K562 (cell line): ENCODE measurements at regions not wholly inside any gene's neighbourhood (a gene's known extent, or its start where the extent isn't known, plus 50 kb on each side); places are given as distances from the start of the nearest gene placed in this dataset.

Source experiments
- ATAC-seq: fragments of 200-7000 bp; cut with Tn5 transposase; 3 replicates; pipeline ENCODE4 v1.9.1; 2020; ENCODE audit warnings: moderate library complexity
- BruUV-seq: library from RNA; stranded (reverse); fragments of 400-500 nt; replicated peaks from 2 replicates; lab custom pipeline; 2021; lab: Mats Ljungman, UMichigan
- CTCF ChIA-PET: fragments of 300-600 bp; formaldehyde crosslinking; extraction: SDS; loops from one replicate; lab custom pipeline; 2021; ENCODE audit warnings: low intra/inter-chr PET ratio; lab: Yijun Ruan, JAX
- POLR2A ChIA-PET: fragments of 300-600, 350-650 bp; sonication (Branson Sonifier 250); formaldehyde crosslinking; extraction: SDS; loops from one replicate; lab custom pipeline; 2021; ENCODE audit warnings: antibody characterized with exemption, inconsistent platforms; lab: Yijun Ruan, JAX
- DNase-seq, 4 experiments: peaks; one replicate each; pipeline versions ENCODE4 v3.0.0 to v3.0.0-alpha.2; 2011 to 2018; ENCODE audit warnings: low spot score in 3 of 4, mixed read lengths in 3 of 4; ENCODE audit errors: extremely low read depth in 1 of 4
- FAIRE-seq: peaks from 2 replicates; lab custom pipeline; 2011; peaks lifted over from hg19 to GRCh38; lab: Jason Lieb, UNC
- H2AFZ ChIP-seq: 2 replicates; pipeline ENCODE4 v1.6.0; 2011; ENCODE audit warnings: low read depth, low read length, control low read depth, inconsistent platforms
- H3K27ac ChIP-seq: fragments of 200-600 bp; 3 replicates; pipeline ENCODE4 v1.8.0; 2011; ENCODE audit warnings: low read depth, mild to moderate bottlenecking, control low read depth, inconsistent platforms, low read length, moderate library complexity, mixed read lengths; ENCODE audit errors: extremely low read depth
- H3K27me3 ChIP-seq, 2 experiments: fragments of 300-600 bp in 1 of 2; 2 replicates in 1 of 2; 3 replicates in 1 of 2; pipeline versions ENCODE4 v1.6.0 to v1.8.0; 2011; ENCODE audit warnings: inconsistent platforms in 2 of 2, low read length in 2 of 2, mild to moderate bottlenecking in 1 of 2, mixed read lengths in 1 of 2, moderate library complexity in 1 of 2; ENCODE audit not compliant: control insufficient read depth in 2 of 2, insufficient read depth in 2 of 2
- H3K36me3 ChIP-seq: fragments of 300-600 bp; 3 replicates; pipeline ENCODE4 v1.8.0; 2011; ENCODE audit warnings: mild to moderate bottlenecking, low read length, inconsistent platforms; ENCODE audit not compliant: control insufficient read depth, insufficient read depth
- H3K4me1 ChIP-seq, 2 experiments: fragments of 200-600 bp in 1 of 2; replicated peaks in 1 of 2; 2 replicates in 1 of 2; 3 replicates in 1 of 2; pipeline versions ENCODE4 v1.5.1 to v1.8.0; 2011; ENCODE audit warnings: inconsistent platforms in 2 of 2, low read length in 2 of 2, mild to moderate bottlenecking in 1 of 2, mixed read lengths in 1 of 2, moderate library complexity in 1 of 2; ENCODE audit not compliant: control insufficient read depth in 2 of 2, insufficient read depth in 2 of 2
- H3K4me2 ChIP-seq: 2 replicates; pipeline ENCODE4 v1.6.1; 2011; ENCODE audit warnings: low read length, control low read depth, inconsistent platforms, mixed read lengths; ENCODE audit not compliant: insufficient read depth
- H3K4me3 ChIP-seq: fragments of 200-600 bp; sonication (generic), shearing (Covaris generic); 2 replicates; pipeline ENCODE4 v1.5.1; 2016; ENCODE audit warnings: control low read depth, inconsistent platforms
- H3K79me2 ChIP-seq: fragments of 200-600 bp; 3 replicates; pipeline ENCODE4 v1.8.0; 2011; ENCODE audit warnings: low read length, inconsistent platforms; ENCODE audit not compliant: control insufficient read depth, insufficient read depth
- H3K9ac ChIP-seq, 2 experiments: 2 replicates each; pipeline versions ENCODE4 v1.6.0 to v1.6.1; 2011; ENCODE audit warnings: low read depth in 2 of 2, low read length in 2 of 2, control low read depth in 1 of 2, inconsistent platforms in 1 of 2, mild to moderate bottlenecking in 1 of 2, mixed read lengths in 1 of 2; ENCODE audit not compliant: insufficient read depth in 1 of 2
- H3K9me1 ChIP-seq: one replicate; pipeline ENCODE4 v1.6.0; 2011; ENCODE audit warnings: inconsistent platforms, mild to moderate bottlenecking, low read length, moderate library complexity; ENCODE audit not compliant: control insufficient read depth, insufficient read depth
- H3K9me3 ChIP-seq: replicated peaks from 2 replicates; pipeline ENCODE4 v1.5.1; 2011; ENCODE audit warnings: low read depth, low read length, inconsistent platforms; ENCODE audit not compliant: control insufficient read depth, insufficient read depth
- H4K20me1 ChIP-seq: replicated peaks from 2 replicates; pipeline ENCODE4 v1.6.1; 2011; ENCODE audit warnings: low read length, inconsistent platforms, mixed read lengths; ENCODE audit not compliant: control insufficient read depth, insufficient read depth
- C11orf30 ChIP-seq: fragments of 450-650 bp; IDR thresholded peaks from 2 replicates; pipeline ENCODE4 v1.6.1; 2016; ENCODE audit warnings: low read depth, mild to moderate bottlenecking
- DMBX1 ChIP-seq: fragments of 250-450 bp; sonication (Bioruptor Pico); IDR thresholded peaks from 2 replicates; pipeline ENCODE4 v1.8.0; 2022; ENCODE audit warnings: inconsistent platforms, mild to moderate bottlenecking, moderate library complexity, borderline replicate concordance
- KAT7 ChIP-seq: sonication (generic); formaldehyde crosslinking; IDR thresholded peaks from 2 replicates; pipeline ENCODE4 v1.8.0; 2022; ENCODE audit warnings: missing genetic modification reagents, mild to moderate bottlenecking, borderline replicate concordance
- MAFG ChIP-seq: fragments of 450-650 bp; conservative IDR thresholded peaks from 2 replicates; pipeline ENCODE4 v1.6.1; 2016; ENCODE audit warnings: missing genetic modification characterization, missing compliant biosample characterization
- NFE2L1 ChIP-seq: fragments of 450-650 bp; IDR thresholded peaks from 2 replicates; pipeline ENCODE4 v1.6.1; 2016; ENCODE audit warnings: missing genetic modification characterization, low read depth, mild to moderate bottlenecking, missing compliant biosample characterization, moderate library complexity, borderline replicate concordance
- NR2F6 ChIP-seq: fragments of 450-650 bp; formaldehyde crosslinking; IDR thresholded peaks from 2 replicates; pipeline ENCODE4 v1.4.0; 2020; ENCODE audit warnings: mild to moderate bottlenecking
- PPARD ChIP-seq: fragments of 250-450 bp; sonication (Bioruptor Pico); IDR thresholded peaks from 2 replicates; pipeline ENCODE4 v1.8.0; 2022; ENCODE audit warnings: inconsistent platforms, mild to moderate bottlenecking, moderate library complexity
- RFX5 ChIP-seq: IDR thresholded peaks from 2 replicates; pipeline ENCODE4 v1.6.1; 2011; ENCODE audit warnings: low read depth, mild to moderate bottlenecking, improper control_type of control experiment, low read length
- SLC30A9 ChIP-seq: fragments of 250-450 bp; sonication (Bioruptor Pico); IDR thresholded peaks from 2 replicates; pipeline ENCODE4 v1.8.0; 2022; ENCODE audit warnings: mild to moderate bottlenecking, moderate library complexity
- TSHZ1 ChIP-seq: fragments of 250-450 bp; sonication (Bioruptor Pico); IDR thresholded peaks from 2 replicates; pipeline ENCODE4 v1.4.0; 2020; ENCODE audit warnings: mild to moderate bottlenecking, moderate library complexity
- ZNF316 ChIP-seq: fragments of 450-650 bp; IDR thresholded peaks from 2 replicates; pipeline ENCODE4 v1.6.1; 2016
- ZNF75A ChIP-seq: fragments of 450-650 bp; formaldehyde crosslinking; IDR thresholded peaks from 2 replicates; pipeline ENCODE4 v1.4.0; 2020; ENCODE audit warnings: mild to moderate bottlenecking
- in situ Hi-C: fragments of 300-500 bp; cut with MboI; formaldehyde crosslinking; loops from 4 replicates; pipeline ENCODE4 v1.15.0; 2018; ENCODE audit warnings: inconsistent platforms, mixed read lengths
- intact Hi-C: fragments of 100-400 bp; cut with micrococcal nuclease; formaldehyde crosslinking; loops from 2 replicates; pipeline ENCODE4 v1.14.2; 2022
- TF ChIP-seq, protein P1 (sequence below): sonication (generic); formaldehyde crosslinking; IDR thresholded peaks from 2 replicates; pipeline ENCODE4 v1.8.0; 2023; ENCODE audit warnings: mild to moderate bottlenecking, missing genetic modification reagents

DNA sequence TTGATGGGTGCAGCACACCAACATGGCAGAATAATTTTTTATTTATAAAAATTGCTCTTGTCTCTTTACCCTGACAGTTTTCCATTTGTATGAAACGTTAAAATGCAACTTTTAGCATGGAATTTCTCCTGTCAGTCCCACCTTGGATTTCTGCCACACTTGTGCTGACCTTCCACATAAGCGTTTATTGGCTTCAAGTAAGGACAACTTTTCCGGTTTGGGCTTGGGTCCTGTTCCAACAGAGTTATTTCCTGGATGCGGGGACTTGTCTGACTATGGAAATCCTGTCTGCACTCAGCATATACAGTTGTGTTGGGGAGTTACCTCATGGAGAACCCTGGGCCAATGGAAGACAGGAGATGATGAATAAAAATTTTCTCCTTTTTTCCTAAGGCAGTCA, 294.7 kb downstream of the NAF1 start (continued):
- TF ChIP-seq, protein P1, sequence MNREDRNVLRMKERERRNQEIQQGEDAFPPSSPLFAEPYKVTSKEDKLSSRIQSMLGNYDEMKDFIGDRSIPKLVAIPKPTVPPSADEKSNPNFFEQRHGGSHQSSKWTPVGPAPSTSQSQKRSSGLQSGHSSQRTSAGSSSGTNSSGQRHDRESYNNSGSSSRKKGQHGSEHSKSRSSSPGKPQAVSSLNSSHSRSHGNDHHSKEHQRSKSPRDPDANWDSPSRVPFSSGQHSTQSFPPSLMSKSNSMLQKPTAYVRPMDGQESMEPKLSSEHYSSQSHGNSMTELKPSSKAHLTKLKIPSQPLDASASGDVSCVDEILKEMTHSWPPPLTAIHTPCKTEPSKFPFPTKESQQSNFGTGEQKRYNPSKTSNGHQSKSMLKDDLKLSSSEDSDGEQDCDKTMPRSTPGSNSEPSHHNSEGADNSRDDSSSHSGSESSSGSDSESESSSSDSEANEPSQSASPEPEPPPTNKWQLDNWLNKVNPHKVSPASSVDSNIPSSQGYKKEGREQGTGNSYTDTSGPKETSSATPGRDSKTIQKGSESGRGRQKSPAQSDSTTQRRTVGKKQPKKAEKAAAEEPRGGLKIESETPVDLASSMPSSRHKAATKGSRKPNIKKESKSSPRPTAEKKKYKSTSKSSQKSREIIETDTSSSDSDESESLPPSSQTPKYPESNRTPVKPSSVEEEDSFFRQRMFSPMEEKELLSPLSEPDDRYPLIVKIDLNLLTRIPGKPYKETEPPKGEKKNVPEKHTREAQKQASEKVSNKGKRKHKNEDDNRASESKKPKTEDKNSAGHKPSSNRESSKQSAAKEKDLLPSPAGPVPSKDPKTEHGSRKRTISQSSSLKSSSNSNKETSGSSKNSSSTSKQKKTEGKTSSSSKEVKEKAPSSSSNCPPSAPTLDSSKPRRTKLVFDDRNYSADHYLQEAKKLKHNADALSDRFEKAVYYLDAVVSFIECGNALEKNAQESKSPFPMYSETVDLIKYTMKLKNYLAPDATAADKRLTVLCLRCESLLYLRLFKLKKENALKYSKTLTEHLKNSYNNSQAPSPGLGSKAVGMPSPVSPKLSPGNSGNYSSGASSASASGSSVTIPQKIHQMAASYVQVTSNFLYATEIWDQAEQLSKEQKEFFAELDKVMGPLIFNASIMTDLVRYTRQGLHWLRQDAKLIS (CRISPR knock-in tag): no peak
- TF ChIP-seq NR2F6 (CRISPR knock-in tag): no peak
- TF ChIP-seq KAT7 (CRISPR knock-in tag): no peak
- TF ChIP-seq DMBX1 (CRISPR knock-in tag): no peak

- ATAC-seq (no peak), FAIRE-seq (no peak), DNase-seq (no peak)
- no peak overlapping the region for H3K4me2 ChIP-seq
- in situ Hi-C loops (no loop called here), intact Hi-C loops (no loop called here)
- no peaks in the 10 kb centered on the region for H3K27me3 ChIP-seq
- H3K9me3 ChIP-seq: no peaks in the 10 kb centered on the region
- TF ChIP-seq C11orf30: peak; percentile 6; the same call in 1 of the 2 replicates
- TF ChIP-seq ZNF75A (CRISPR knock-in tag): no peak
- TF ChIP-seq NFE2L1 (tag): 0 out of 2 replicates have a peak, but pooled peaks have one; percentile 13
- no peak for TF ChIP-seq TSHZ1 (CRISPR knock-in tag)
- TF ChIP-seq RFX5: no peak
- TF ChIP-seq MAFG (tag): peak; percentile 70
- TF ChIP-seq SLC30A9 (CRISPR knock-in tag): no peak
- TF ChIP-seq ZNF316: peak; percentile 45; the same call in 1 of the 2 replicates
- no peak for TF ChIP-seq PPARD (CRISPR knock-in tag)
- ChIA-PET CTCF (no interaction called here), POLR2A (no interaction called here)
- H3K79me2 ChIP-seq: no peaks in the 10 kb centered on the region
- no peak overlapping the region for H3K27ac ChIP-seq
- H4K20me1 ChIP-seq: no peaks in the 10 kb centered on the region
- H3K36me3 ChIP-seq: no peaks in the 10 kb centered on the region
- H3K9ac ChIP-seq: no peak overlapping the region
- no peak overlapping the region for H2AFZ ChIP-seq
- no peaks in the 10 kb centered on the region for H3K9me1 ChIP-seq
- H3K4me3 ChIP-seq: no peak overlapping the region
- BruUV-seq: no TSS peak
- no peaks in the 10 kb centered on the region for H3K4me1 ChIP-seq
Observed at GRCh38 chr4:162869157-162869556, 297.5 kb downstream of the NAF1 start.
